Ovary (tissue), 3 donors: ENCODE measurements at regions not wholly inside any gene's neighbourhood (a gene's known extent, or its start where the extent isn't known, plus 50 kb on each side); places are given as distances from the start of the nearest gene placed in this dataset.

ENCODE experiments used
- CTCF ChIP-seq, 3 donors: fragments of 450-650 bp in 2 of 3; fragments of 200-600 bp in 1 of 3; IDR thresholded peaks; one replicate each; pipeline versions ENCODE4 v1.5.1 to v1.8.0; 2016 to 2022; ENCODE audit warnings: antibody characterized with exemption in 3 of 3, mild to moderate bottlenecking in 1 of 3
- EP300 ChIP-seq: sonication (generic); formaldehyde crosslinking; IDR thresholded peaks from one replicate; pipeline ENCODE4 v1.6.1; 2017; ENCODE audit warnings: antibody characterized with exemption
- POLR2A ChIP-seq: fragments of 450-650 bp; IDR thresholded peaks from one replicate; pipeline ENCODE4 v1.6.1; 2017; ENCODE audit warnings: antibody characterized with exemption, mild to moderate bottlenecking, moderate library complexity
- donor health status: DM: no; HTN: no; CAD: no.

GRCh38 chr11:42410251-42410955 lies 901.4 kb upstream of the API5 start:
- TF ChIP-seq CTCF (IDR thresholded peaks at IDR 0.05), result no peak
- no peak for TF ChIP-seq POLR2A
- TF ChIP-seq EP300, result no peak
